OCI-LY7 (cell line): ENCODE measurements at regions not wholly inside any gene's neighbourhood (a gene's known extent, or its start where the extent isn't known, plus 50 kb on each side); places are given as distances from the start of the nearest gene placed in this dataset.

Source experiments
- BruUV-seq: library from RNA; stranded (reverse); fragments of 400-500 nt; replicated peaks from 2 replicates; lab custom pipeline; 2021; lab: Mats Ljungman, UMichigan
- CTCF ChIA-PET: fragments of 300-600 bp; sonication (Branson Sonifier 250); formaldehyde crosslinking; loops from one replicate; lab custom pipeline; 2022; ENCODE audit warnings: antibody characterized with exemption; ENCODE audit not compliant: unreplicated experiment; lab: Charles Lee
- POLR2A ChIA-PET: fragments of 300-600 bp; sonication (Branson Sonifier 250); formaldehyde crosslinking; loops from one replicate; lab custom pipeline; 2022; ENCODE audit warnings: antibody characterized with exemption; lab: Charles Lee
- DNase-seq: peaks from one replicate; pipeline ENCODE4 v3.0.0-alpha.2; 2015; ENCODE audit warnings: low spot score
- H2AFZ ChIP-seq: fragments of 200-600 bp; sonication (generic), shearing (Covaris generic); 2 replicates; pipeline ENCODE4 v1.6.1; 2014; ENCODE audit warnings: mild to moderate bottlenecking, antibody characterized with exemption, low read length, moderate library complexity
- H3K27ac ChIP-seq: fragments of 200-600 bp; sonication (generic); 2 replicates; pipeline ENCODE4 v1.5.1; 2014; ENCODE audit warnings: mixed run types, low read depth, mild to moderate bottlenecking, moderate library complexity, low read length, inconsistent platforms; ENCODE audit not compliant: poor library complexity, severe bottlenecking
- H3K36me3 ChIP-seq: fragments of 200-600 bp; sonication (generic); 2 replicates; pipeline ENCODE4 v1.6.1; 2014; ENCODE audit warnings: mild to moderate bottlenecking, antibody characterized with exemption, low read length, moderate library complexity, mixed read lengths; ENCODE audit not compliant: insufficient read depth
- H3K4me1 ChIP-seq: fragments of 200-600 bp; sonication (generic); 2 replicates; pipeline ENCODE4 v1.5.1; 2014; ENCODE audit warnings: mild to moderate bottlenecking, low read length; ENCODE audit not compliant: insufficient read depth, poor library complexity, severe bottlenecking
- H3K4me2 ChIP-seq: fragments of 200-600 bp; sonication (generic); 2 replicates; pipeline ENCODE4 v1.6.1; 2014; ENCODE audit warnings: mild to moderate bottlenecking, low read length
- H3K4me3 ChIP-seq: fragments of 200-600 bp; sonication (generic); 2 replicates; pipeline ENCODE4 v1.5.1; 2014; ENCODE audit warnings: mild to moderate bottlenecking, low read depth, low read length; ENCODE audit not compliant: poor library complexity, severe bottlenecking
- H3K79me2 ChIP-seq: fragments of 200-600 bp; sonication (generic); 2 replicates; pipeline ENCODE4 v1.6.1; 2016; ENCODE audit warnings: low read depth, mild to moderate bottlenecking, low read length, moderate library complexity, mixed read lengths; ENCODE audit not compliant: insufficient read depth
- H3K9me2 ChIP-seq: fragments of 200-600 bp; sonication (generic); 2 replicates; pipeline ENCODE4 v1.6.1; 2016; ENCODE audit warnings: mild to moderate bottlenecking, low read length, mixed read lengths; ENCODE audit not compliant: insufficient read depth
- H3K9me3 ChIP-seq: fragments of 200-600 bp; sonication (generic); 2 replicates; pipeline ENCODE4 v1.6.1; 2014; ENCODE audit warnings: mild to moderate bottlenecking, mixed run types, low read length, mixed read lengths
- H4K20me1 ChIP-seq: fragments of 200-600 bp; sonication (generic); 2 replicates; pipeline ENCODE4 v1.6.1; 2014; ENCODE audit warnings: mild to moderate bottlenecking, antibody characterized with exemption, low read length, moderate library complexity, mixed read lengths; ENCODE audit not compliant: insufficient read depth
- CTCF ChIP-seq: fragments of 200-600 bp; sonication (generic); conservative IDR thresholded peaks from 2 replicates; pipeline ENCODE4 v1.5.1; 2014; ENCODE audit warnings: mild to moderate bottlenecking, antibody characterized with exemption, low read length, moderate library complexity, mixed read lengths
- EZH2phosphoT487 ChIP-seq: fragments of 200-600 bp; sonication (generic); IDR thresholded peaks from 2 replicates; pipeline ENCODE4 v1.6.1; 2018; ENCODE audit warnings: low read depth, borderline replicate concordance, mild to moderate bottlenecking, mixed run types, antibody characterized with exemption, low read length, moderate library complexity, mixed read lengths
- intact Hi-C: fragments of 100-400 bp; cut with micrococcal nuclease; formaldehyde crosslinking; loops from one replicate; pipeline ENCODE4 v1.10.0; 2022; ENCODE audit not compliant: unreplicated experiment

- intact Hi-C loops, result no loop called here
- Histone ChIP-seq H3K4me1 (no peaks in the 10 kb centered on the region), H3K9me3 (no peaks in the 10 kb centered on the region), H3K4me3 (no peak overlapping the region), H4K20me1 (no peaks in the 10 kb centered on the region), H3K27ac (no peak overlapping the region), H3K36me3 (no peaks in the 10 kb centered on the region), H3K4me2 (no peak overlapping the region), H3K9me2 (no peaks in the 10 kb centered on the region), H3K79me2 (no peaks in the 10 kb centered on the region), H2AFZ (no peak overlapping the region)
- DNase-seq, result no peak
- ChIA-PET POLR2A (interaction anchor here (0.6 kb wide), 2 partner anchors 58 to 1672 kb away, joined by 3 read pairs; no protein-coding TSS in a partner anchor), CTCF (no interaction called here)
- no TSS peak for BruUV-seq
- TF ChIP-seq CTCF, result no peak
These were observed 95.8 kb upstream of the PLCB4 start for GRCh38 chr20:8972963-8973705.

- no peak overlapping the region for H2AFZ ChIP-seq
- no peak overlapping the region for H3K27ac ChIP-seq
- TF ChIP-seq EZH2phosphoT487 (no peak), CTCF (no peak)
- no TSS peak for BruUV-seq
- no peaks in the 10 kb centered on the region for H3K9me2 ChIP-seq
- ChIA-PET CTCF (no interaction called here), POLR2A (interaction anchor here (0.6 to 0.7 kb wide), 3 partner anchors 57 to 1671 kb away, joined by 3 to 7 read pairs (median 3); no protein-coding TSS in a partner anchor)
- H3K9me3 ChIP-seq, result no peaks in the 10 kb centered on the region
- no peaks in the 10 kb centered on the region for H3K79me2 ChIP-seq
- H4K20me1 ChIP-seq, result no peaks in the 10 kb centered on the region
- no peaks in the 10 kb centered on the region for H3K4me1 ChIP-seq
- H3K4me2 ChIP-seq, result no peak overlapping the region
- no peak for DNase-seq
- intact Hi-C loops, result no loop called here
- H3K36me3 ChIP-seq, result no peaks in the 10 kb centered on the region
- H3K4me3 ChIP-seq, result no peak overlapping the region
These were observed 94.7 kb upstream of the PLCB4 start for GRCh38 chr20:8974009-8974708.

GRCh38 chr20:8981482-8981881, 87.4 kb upstream of the PLCB4 start:
- intact Hi-C loops, result no loop called here

More at GRCh38 chr20:8981482-8981881, 87.4 kb upstream of the PLCB4 start:
- Histone ChIP-seq H3K36me3 (no peaks in the 10 kb centered on the region), H3K79me2 (no peaks in the 10 kb centered on the region), H3K27ac (no peak overlapping the region), H4K20me1 (no peaks in the 10 kb centered on the region), H3K9me3 (no peaks in the 10 kb centered on the region), H2AFZ (no peak overlapping the region), H3K4me2 (no peak overlapping the region), H3K4me1 (no peaks in the 10 kb centered on the region), H3K4me3 (no peak overlapping the region), H3K9me2 (no peaks in the 10 kb centered on the region)
- no peak for DNase-seq
- POLR2A ChIA-PET, result no interaction called here
- TF ChIP-seq CTCF (no peak), EZH2phosphoT487 (no peak)
- CTCF ChIA-PET, result no interaction called here
- no TSS peak for BruUV-seq
